ENCODE measurements at regions not wholly inside any gene's neighbourhood (a gene's known extent, or its start where the extent isn't known, plus 50 kb on each side); places are given as distances from the start of the nearest gene placed in this dataset.

DNA sequence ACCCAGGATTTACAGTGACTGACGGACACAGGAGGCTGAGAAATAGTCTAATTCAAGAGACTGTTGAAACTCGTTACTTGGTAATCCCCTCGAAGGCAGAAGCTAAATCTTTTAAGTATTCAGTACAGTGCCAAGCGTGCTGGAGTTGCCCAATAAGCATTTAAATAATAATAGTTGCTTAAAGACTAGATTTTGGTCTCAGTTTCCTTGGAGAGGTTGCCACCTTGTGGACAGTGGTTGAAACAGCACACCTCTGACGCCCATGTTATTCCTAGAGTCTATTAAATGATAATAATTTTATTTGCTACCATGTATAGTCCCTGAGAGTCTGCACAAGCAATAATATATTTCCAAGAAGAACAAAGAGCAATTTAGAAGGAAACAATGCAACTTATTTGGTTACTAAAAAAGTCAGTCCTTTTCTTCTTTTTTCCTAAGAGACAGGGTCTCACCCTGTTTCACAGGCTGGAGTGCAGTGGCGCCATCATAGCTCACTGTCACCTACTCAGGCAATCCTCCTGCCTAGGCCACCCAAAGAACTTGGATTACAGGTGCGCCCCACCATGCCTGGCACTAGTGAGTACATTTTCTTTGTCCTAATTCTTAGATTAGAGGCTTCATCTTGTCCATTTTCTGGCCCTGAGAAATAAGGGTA is 138.0 kb upstream of the NUDT7 start:
- in situ Hi-C loops (cut with MboI; ENCODE audit: low pct_unique_long_range_greater_than_20kb in 2 of 9, low sequenced_read_pairs in 9 of 9, unreplicated experiment in 9 of 9) = loop anchor here in 8 of 9 experiments (10.0 to 25.0 kb wide), 3 partner anchors 340 to 350 kb away; no protein-coding TSS in a partner anchor
- WGBS, 10 experiments = 0 to 80% (median 43%) methylated on average over 1 to 7 of the region's 7 CpGs; no CpG with 5 or more reads in 1 of the 10 experiments
- peaks cover 0 to 3% of the 10 kb centered on the region in 2 donors for H3K4me1 ChIP-seq (replicated peaks in 1 of 2)
- ATAC-seq (replicated peaks in 6 of 8) = peak in 7 of 8 experiments; percentile 30 to 79 (median 48)
- H3K27ac ChIP-seq = no peak overlapping the region
- no peak overlapping the region for H3K4me3 ChIP-seq

DNA sequence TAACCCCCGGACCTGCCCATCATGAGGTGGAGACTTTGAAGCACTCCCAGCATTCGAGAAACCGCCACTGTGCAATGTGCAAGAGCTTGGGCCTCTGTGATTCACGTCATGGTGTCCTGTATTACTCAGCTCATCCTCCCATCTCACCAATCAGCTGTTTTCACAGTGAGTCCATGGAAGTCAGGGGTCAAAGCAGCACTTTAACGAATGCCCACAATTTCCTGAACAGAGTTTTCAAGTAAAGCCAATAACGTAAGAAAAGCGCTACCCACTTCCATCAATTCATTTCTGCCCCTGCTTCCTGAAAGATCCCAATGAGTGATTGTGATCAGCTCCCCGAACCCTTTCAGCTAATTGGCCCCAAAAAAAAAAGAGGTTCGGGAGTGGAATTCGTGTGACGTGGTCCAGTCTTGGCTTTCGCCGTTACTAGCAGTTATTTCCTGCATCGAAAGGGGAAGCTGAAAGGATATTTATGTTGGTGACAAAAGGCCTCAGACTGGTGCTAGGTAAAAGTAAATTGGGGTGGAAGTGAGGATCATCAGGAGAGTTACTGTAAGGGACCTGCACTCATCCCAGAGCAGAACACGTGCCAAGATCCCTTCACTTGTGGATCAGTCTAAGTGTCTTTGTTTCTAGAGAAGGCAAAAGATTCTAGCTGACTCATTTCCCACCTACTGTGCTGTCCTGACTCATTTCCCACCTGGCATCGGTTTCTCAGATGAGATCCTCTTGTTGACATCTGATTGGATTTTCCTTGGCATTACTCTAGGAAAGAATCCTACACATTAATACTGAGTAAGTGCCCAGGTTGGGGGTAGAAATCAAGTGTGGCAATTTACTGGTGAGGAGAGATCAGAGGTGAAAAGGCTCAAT is 136.7 kb upstream of the NUDT7 start:
- WGBS, 10 experiments = 37 to 100% (median 78%) methylated on average over 1 to 12 of the region's 16 CpGs
- in situ Hi-C loops (cut with MboI; ENCODE audit: low pct_unique_long_range_greater_than_20kb in 2 of 9, low sequenced_read_pairs in 9 of 9, unreplicated experiment in 9 of 9) = loop anchor here (5.0 to 25.0 kb wide), 4 partner anchors 341 to 353 kb away; no protein-coding TSS in a partner anchor
- Histone ChIP-seq H3K4me1 (replicated peaks in 1 of 2) (peaks cover 0 to 3% of the 10 kb centered on the region in 2 donors), H3K27ac (no peak overlapping the region), H3K4me3 (no peak overlapping the region)
- peak in 1 of 8 experiments; percentile 32 for ATAC-seq (replicated peaks in 6 of 8)

- no peak for ATAC-seq (replicated peaks in 6 of 8)
- WGBS, 10 experiments = 26 to 100% (median 80%) methylated on average over 1 to 3 of the region's 3 CpGs
- in situ Hi-C loops (cut with MboI; ENCODE audit: low pct_unique_long_range_greater_than_20kb in 2 of 9, low sequenced_read_pairs in 9 of 9, unreplicated experiment in 9 of 9) = loop anchor here (5.0 to 25.0 kb wide), 4 partner anchors 344 to 356 kb away; no protein-coding TSS in a partner anchor
Measured at GRCh38 chr16:77588389-77588788, 133.9 kb upstream of the NUDT7 start.

DNA sequence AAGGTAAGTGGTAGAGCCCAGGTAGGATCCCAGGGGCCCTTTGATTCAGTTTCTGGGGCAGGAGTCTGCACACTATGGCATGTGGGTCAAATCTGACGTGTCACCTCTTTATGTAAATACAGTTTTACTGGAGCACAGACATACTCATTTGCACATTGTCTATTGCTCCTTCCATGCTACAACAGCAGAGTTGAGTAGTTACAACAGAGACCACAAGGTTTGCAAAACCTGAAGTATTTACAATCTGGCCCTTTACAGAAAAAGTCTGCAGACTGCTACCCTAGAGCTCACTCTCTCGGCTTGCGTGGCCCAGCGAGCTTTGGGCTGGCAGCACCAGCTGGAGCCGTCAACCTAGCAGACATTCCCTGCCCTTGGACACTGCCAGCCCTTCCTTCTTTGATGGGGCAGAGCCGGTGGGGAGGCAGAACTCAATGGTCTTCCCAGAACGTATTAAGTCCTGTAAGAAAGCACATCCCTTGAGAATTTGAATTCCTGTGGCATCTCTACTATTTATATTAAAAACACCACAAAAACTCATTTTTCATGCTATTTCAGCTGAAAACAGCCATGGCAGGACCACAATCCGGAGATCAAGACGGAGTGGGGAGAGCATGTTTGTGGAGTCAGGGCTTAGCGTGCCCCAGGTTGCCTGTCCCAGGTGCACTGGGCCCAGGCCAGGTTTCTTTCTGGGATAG is 133.1 kb upstream of the NUDT7 start:
- Histone ChIP-seq H3K27ac (no peak overlapping the region), H3K4me3 (no peak overlapping the region), H3K4me1 (replicated peaks in 1 of 2) (peaks cover 0 to 3% of the 10 kb centered on the region in 2 donors)
- in situ Hi-C loops (cut with MboI; ENCODE audit: low pct_unique_long_range_greater_than_20kb in 2 of 9, low sequenced_read_pairs in 9 of 9, unreplicated experiment in 9 of 9) = loop anchor here (5.0 to 25.0 kb wide), 4 partner anchors 344 to 357 kb away; no protein-coding TSS in a partner anchor
- 0 to 100% (median 77%) methylated on average over 1 to 7 of the region's 10 CpGs; no CpG with 5 or more reads in 2 of the 10 experiments for WGBS, 10 experiments
- ATAC-seq (replicated peaks in 6 of 8) = no peak

More at GRCh38 chr16:77588389-77588788, 133.9 kb upstream of the NUDT7 start:
- H3K4me1 ChIP-seq (replicated peaks in 1 of 2) = peaks cover 0 to 3% of the 10 kb centered on the region in 2 donors
- H3K4me3 ChIP-seq = no peak overlapping the region
- H3K27ac ChIP-seq = no peak overlapping the region

DNA sequence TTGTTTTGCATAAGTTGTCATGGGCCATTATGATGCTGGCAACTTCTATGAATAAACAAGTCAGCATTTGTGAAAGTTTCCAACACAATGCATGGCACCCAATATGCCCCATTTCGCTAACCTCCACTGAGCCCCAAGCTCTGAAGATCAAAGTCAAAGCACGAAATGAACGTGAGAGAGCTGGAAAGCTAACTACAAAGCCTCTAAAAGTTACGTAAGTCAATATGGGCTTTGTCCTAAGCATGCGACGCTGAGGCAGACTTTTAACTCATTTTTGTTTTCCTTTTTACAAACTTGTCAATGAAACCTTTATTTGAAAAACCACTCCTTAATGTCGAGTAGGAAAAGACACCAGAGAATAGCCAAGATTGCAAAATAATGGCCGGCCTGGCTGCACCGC is 131.6 kb upstream of the NUDT7 start:
- Histone ChIP-seq H3K4me1 (replicated peaks in 1 of 2) (peaks cover 13 to 14% of the 10 kb centered on the region in 2 donors), H3K4me3 (no peak overlapping the region), H3K27ac (no peak overlapping the region)
- WGBS, 10 experiments = 72 to 100% (median 90%) methylated on average over 1 to 9 of the region's 9 CpGs; no CpG with 5 or more reads in 1 of the 10 experiments
- in situ Hi-C loops (cut with MboI; ENCODE audit: low pct_unique_long_range_greater_than_20kb in 2 of 9, low sequenced_read_pairs in 9 of 9, unreplicated experiment in 9 of 9) = loop anchor here in 1 of 9 experiments (25.0 kb wide), 1 partner anchor 353 kb away; no protein-coding TSS in a partner anchor
- ATAC-seq (replicated peaks in 6 of 8) = no peak

DNA sequence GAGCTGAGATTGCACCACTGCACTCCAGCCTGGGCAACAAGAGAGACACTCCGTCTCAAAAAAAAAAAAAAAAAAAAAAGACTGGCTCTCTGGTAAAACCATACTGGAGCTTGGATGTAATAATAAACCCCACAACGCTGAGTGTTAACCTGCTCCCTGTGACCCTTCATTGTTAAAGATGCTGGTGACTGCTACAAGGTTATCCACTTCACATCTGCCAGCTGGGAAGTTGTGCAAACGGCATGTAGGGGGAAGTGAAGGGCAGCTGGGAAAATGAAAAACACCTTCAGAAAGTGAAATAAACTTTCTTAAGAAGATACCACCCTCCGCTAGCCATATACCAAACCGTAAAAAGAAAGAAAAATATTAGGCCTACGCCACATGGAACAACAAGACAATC is 131.0 kb upstream of the NUDT7 start:
- in situ Hi-C loops (cut with MboI; ENCODE audit: low pct_unique_long_range_greater_than_20kb in 2 of 9, low sequenced_read_pairs in 9 of 9, unreplicated experiment in 9 of 9) = loop anchor here in 1 of 9 experiments (25.0 kb wide), 1 partner anchor 354 kb away; no protein-coding TSS in a partner anchor
- peaks cover 13 to 14% of the 10 kb centered on the region in 2 donors for H3K4me1 ChIP-seq (replicated peaks in 1 of 2)
- 54 to 100% (median 82%) methylated on average over 1 to 6 of the region's 6 CpGs; no CpG with 5 or more reads in 2 of the 10 experiments for WGBS, 10 experiments

DNA sequence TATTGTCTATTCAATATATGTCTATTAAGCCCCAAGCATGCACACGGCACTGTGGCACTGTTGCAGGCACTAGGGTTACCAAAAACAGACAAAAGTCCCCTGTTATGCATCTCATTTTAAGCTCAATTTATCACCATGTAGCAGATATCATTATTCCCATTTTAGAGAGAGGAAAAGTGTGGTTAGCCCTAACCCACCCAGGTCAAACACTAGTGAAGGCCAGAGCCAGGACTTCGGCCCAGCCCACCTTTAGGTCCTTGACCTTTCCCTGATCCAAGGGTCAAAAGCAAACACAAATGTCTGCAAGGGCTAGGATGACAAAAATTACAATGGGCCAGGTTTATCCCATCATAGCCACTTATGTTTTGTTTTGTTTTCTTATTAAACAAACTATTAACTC is 130.3 kb upstream of the NUDT7 start:
- H3K4me3 ChIP-seq = no peak overlapping the region
- H3K27ac ChIP-seq = no peak overlapping the region
- 47 to 100% (median 95%) methylated on average over 1 to 2 of the region's 2 CpGs; no CpG with 5 or more reads in 4 of the 10 experiments for WGBS, 10 experiments
- ATAC-seq (replicated peaks in 6 of 8) = no peak
- peaks cover 13 to 14% of the 10 kb centered on the region in 2 donors for H3K4me1 ChIP-seq (replicated peaks in 1 of 2)
- in situ Hi-C loops (cut with MboI; ENCODE audit: low pct_unique_long_range_greater_than_20kb in 2 of 9, low sequenced_read_pairs in 9 of 9, unreplicated experiment in 9 of 9) = loop anchor here in 1 of 9 experiments (25.0 kb wide), 1 partner anchor 355 kb away; no protein-coding TSS in a partner anchor

More for the DNA sequence above, 131.0 kb upstream of the NUDT7 start:
- no peak for ATAC-seq (replicated peaks in 6 of 8)
- Histone ChIP-seq H3K27ac (no peak overlapping the region), H3K4me3 (no peak overlapping the region)

DNA sequence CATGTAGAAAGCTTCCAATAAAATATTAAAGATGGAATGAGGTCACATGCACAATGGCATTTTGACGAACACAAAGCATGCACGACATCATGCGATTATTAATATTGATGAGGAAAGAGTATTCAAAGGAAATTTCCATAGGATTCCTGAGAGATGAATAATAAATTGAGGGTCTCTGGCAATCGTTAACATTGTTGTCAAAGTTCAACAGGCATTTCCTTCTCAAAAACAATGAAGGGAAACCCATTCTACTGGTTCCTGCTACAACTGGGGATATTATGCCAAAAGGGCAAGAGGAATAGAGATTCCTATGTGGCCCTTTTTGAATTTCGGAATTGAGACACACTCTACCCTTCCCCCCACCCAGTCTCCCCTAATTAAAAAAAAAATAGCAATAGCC is 128.3 kb upstream of the NUDT7 start:
- 33 to 92% (median 77%) methylated on average over 1 to 5 of the region's 5 CpGs for WGBS, 10 experiments
- peaks cover 11 to 13% of the 10 kb centered on the region in 2 donors for H3K4me1 ChIP-seq (replicated peaks in 1 of 2)
- no peak overlapping the region for H3K27ac ChIP-seq
- no peak overlapping the region for H3K4me3 ChIP-seq
- in situ Hi-C loops (cut with MboI; ENCODE audit: low pct_unique_long_range_greater_than_20kb in 2 of 9, low sequenced_read_pairs in 9 of 9, unreplicated experiment in 9 of 9) = loop anchor here in 1 of 9 experiments (25.0 kb wide), 1 partner anchor 357 kb away; no protein-coding TSS in a partner anchor
- no peak for ATAC-seq (replicated peaks in 6 of 8)

- in situ Hi-C loops (cut with MboI; ENCODE audit: low pct_unique_long_range_greater_than_20kb in 2 of 9, low sequenced_read_pairs in 9 of 9, unreplicated experiment in 9 of 9) = loop anchor here in 1 of 9 experiments (25.0 kb wide), 1 partner anchor 358 kb away; no protein-coding TSS in a partner anchor
- ATAC-seq (replicated peaks in 6 of 8) = peak in 5 of 8 experiments; percentile 91 to 96 (median 94)
- H3K4me1 ChIP-seq (replicated peaks in 1 of 2) = peaks cover 11 to 13% of the 10 kb centered on the region in 2 donors
- WGBS, 10 experiments = 6 to 65% (median 25%) methylated on average over 2 to 9 of the region's 9 CpGs
- no peak overlapping the region for H3K4me3 ChIP-seq
- no peak overlapping the region for H3K27ac ChIP-seq
Measured at GRCh38 chr16:77594799-77595596, 127.3 kb upstream of the NUDT7 start.

- in situ Hi-C loops (cut with MboI; ENCODE audit: low pct_unique_long_range_greater_than_20kb in 2 of 9, low sequenced_read_pairs in 9 of 9, unreplicated experiment in 9 of 9) = loop anchor here in 1 of 9 experiments (25.0 kb wide), 1 partner anchor 359 kb away; no protein-coding TSS in a partner anchor
- peaks cover 11 to 13% of the 10 kb centered on the region in 2 donors for H3K4me1 ChIP-seq (replicated peaks in 1 of 2)
- H3K27ac ChIP-seq = no peak overlapping the region
- ATAC-seq (replicated peaks in 6 of 8) = peak in 2 of 8 experiments; percentile 67 to 79
- no peak overlapping the region for H3K4me3 ChIP-seq
Measured at GRCh38 chr16:77596261-77596660, 126.1 kb upstream of the NUDT7 start.

GRCh38 chr16:77599793-77600415 is 122.4 kb upstream of the NUDT7 start:
- peaks cover 4 to 7% of the 10 kb centered on the region in 2 donors for H3K4me1 ChIP-seq (replicated peaks in 1 of 2)
- ATAC-seq (replicated peaks in 6 of 8) = peak in 4 of 8 experiments; percentile 41 to 68 (median 46)
- in situ Hi-C loops (cut with MboI; ENCODE audit: low pct_unique_long_range_greater_than_20kb in 2 of 9, low sequenced_read_pairs in 9 of 9, unreplicated experiment in 9 of 9) = loop anchor here in 1 of 9 experiments (25.0 kb wide), 1 partner anchor 363 kb away; no protein-coding TSS in a partner anchor
- no peak overlapping the region for H3K27ac ChIP-seq
- no peak overlapping the region for H3K4me3 ChIP-seq

Data from motor neuron (in vitro differentiated cells).